HG02973 (cell line): ENCODE measurements at regions not wholly inside any gene's neighbourhood (a gene's known extent, or its start where the extent isn't known, plus 50 kb on each side); places are given as distances from the start of the nearest gene placed in this dataset.
"Not testable (repeated sequence)": the region's sequence is repeated elsewhere in the genome, so short reads cannot be mapped to it uniquely, and the experiment has no call there.

ENCODE experiments used
- ATAC-seq: cut with Tn5 transposase; IDR thresholded peaks from one replicate; pipeline ENCODE4 v1.9.1; 2021; ENCODE audit warnings: moderate library complexity; ENCODE audit not compliant: unreplicated experiment

DNA sequence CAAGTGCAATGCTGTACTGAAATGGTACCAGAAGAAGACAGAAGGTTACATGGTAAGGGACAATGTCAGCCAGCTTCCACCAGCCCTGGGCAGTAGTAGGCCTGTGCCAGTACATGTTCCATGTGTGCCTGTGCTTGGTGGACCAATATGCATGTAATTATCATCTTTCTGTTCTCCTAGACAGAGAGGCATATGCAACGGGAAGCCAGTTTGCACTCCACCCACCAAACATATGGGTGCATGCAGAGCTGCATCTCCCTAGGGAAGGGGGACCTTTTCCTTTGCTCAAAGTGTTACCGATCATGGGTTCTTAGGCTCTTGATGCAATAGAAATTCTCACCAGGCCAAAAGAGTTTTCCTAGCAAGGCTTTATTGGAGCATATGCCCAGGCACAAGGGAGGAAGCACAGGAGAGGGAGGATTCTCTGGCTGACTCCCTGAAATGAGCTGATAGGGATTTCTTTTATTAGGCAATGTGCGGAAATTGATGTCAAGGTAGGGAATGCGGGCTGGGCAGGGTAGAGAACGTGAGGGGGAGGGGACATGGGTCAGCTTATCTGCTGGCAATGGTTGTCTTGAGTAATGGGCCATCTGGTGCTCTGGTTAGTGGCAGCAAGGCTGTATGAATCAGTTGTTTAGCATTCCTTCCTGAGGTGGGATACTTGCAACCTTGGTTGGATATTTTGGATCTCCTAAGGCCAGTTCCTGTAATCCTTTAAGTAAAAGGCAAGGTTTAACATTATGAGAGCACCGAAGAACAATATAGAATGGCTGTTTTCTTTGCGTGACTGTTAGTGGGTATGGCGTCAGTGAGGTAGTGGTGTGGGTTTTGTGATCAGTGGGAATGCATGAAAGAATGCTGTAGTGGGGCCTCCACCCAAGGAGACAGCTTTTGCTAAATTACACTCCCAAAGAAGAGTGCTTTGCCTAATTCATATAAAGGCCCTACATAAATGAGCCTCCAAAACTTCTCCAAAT is 102.5 kb downstream of the CDRT15L2 start:
- not testable (repeated sequence) for ATAC-seq

GRCh38 chr17:20683651-20684229 is 104.2 kb downstream of the CDRT15L2 start:
- ATAC-seq, result not testable (repeated sequence)

DNA sequence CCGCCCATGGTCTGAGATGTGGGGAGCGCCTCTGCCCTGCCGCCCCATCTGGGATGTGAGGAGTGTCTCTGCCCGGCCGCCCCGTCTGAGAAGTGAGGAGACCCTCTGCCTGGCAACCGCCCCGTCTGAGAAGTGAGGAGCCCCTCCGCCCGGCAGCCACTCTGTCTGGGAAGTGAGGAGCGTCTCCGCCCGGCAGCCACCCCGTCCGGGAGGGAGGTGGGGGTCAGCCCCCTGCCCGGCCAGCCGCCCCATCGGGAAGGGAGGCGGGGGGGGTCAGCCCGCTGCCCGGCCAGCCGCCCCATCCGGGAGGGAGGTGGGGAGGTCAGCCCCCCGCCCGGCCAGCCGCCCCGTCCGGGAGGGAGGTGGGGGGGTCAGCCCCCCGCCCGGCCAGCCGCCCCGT is 105.5 kb downstream of the CDRT15L2 start:
- not testable (repeated sequence) for ATAC-seq

GRCh38 chr17:20687584-20687983 is 108.1 kb downstream of the CDRT15L2 start:
- not testable (repeated sequence) for ATAC-seq

DNA sequence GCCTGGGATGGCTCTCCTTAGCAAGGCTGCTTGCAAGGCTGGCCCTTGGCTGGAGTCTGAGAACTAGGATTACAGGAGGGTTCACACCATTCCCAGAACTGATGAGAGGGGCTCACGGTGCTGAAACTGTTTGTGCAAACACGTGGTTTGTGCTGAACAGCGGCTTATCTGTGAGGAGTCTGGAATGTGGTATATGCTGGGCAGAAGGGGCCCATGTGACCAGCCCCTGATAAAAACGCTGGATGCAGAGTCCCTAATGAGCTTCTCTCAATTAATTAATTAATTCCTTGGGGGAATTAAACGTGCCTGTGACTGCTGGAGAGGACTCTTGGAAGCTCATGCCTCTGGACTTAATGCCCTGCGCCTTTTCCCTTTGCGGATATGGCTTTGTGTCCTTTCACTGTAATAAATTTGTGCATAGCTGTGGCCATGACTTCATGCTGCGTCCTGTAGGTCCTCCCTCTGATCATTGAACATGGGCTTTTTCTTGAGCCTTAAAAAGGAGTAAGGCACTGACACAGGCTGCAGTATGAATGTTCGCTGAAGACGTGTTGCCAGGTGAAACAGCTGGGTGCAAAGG is 109.7 kb downstream of the CDRT15L2 start:
- not testable (repeated sequence) for ATAC-seq

- ATAC-seq, result not testable (repeated sequence)
Measured at GRCh38 chr17:20692706-20693105, 113.2 kb downstream of the CDRT15L2 start.

DNA sequence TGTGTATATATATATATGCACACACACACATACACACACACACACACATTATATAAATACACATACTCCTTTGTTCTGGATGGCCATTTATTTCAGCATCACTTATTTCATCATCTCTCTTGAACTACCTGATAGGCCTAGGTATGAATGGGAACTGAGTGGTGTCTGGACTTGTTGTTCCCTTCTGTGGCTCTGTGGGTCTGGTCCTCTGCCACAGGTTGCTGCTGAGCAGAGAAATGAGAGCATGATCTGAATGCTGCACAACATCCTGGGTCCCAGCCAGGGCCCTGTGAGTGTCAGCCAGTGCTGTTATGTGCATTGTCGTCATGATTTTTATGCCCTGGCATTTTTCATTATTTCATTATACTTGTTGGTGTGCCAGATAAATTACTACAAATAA is 116.3 kb downstream of the CDRT15L2 start:
- ATAC-seq, result not testable (repeated sequence)

GRCh38 chr17:20698463-20699206 is 119.1 kb downstream of the CDRT15L2 start:
- peak; percentile 83 for ATAC-seq

GRCh38 chr17:20700528-20700927 is 121.0 kb downstream of the CDRT15L2 start:
- ATAC-seq, result not testable (repeated sequence)

- ATAC-seq, result not testable (repeated sequence)
Measured at GRCh38 chr17:20701366-20701765, 121.8 kb downstream of the CDRT15L2 start.

- ATAC-seq, result no peak
Measured at GRCh38 chr17:20702692-20703091, 123.2 kb downstream of the CDRT15L2 start.

DNA sequence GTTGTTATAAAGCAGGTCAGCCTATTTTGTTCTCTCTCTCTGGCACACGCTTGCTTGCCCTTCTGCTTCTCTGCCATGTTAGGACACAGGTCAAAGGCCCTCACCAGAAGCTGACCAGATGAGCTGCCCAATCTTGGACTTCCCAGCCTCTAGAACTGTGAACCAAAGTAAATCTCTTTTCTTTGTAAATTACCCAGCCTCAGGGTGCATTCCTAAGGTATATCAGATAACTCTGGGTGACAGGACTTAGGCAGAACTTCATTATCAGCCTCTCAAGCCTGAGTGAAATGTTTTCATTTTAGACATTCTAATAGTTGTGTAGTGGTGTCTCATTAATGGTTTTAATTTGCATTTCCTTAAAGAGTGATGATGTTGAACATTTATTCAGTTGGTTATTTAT is 124.3 kb downstream of the CDRT15L2 start:
- ATAC-seq, result no peak

- not testable (repeated sequence) for ATAC-seq
Measured at GRCh38 chr17:20705186-20705585, 125.7 kb downstream of the CDRT15L2 start.

- no peak for ATAC-seq
Measured at GRCh38 chr17:20706751-20707373, 127.3 kb downstream of the CDRT15L2 start.

GRCh38 chr17:20708821-20709220 is 129.3 kb downstream of the CDRT15L2 start:
- ATAC-seq, result not testable (repeated sequence)

DNA sequence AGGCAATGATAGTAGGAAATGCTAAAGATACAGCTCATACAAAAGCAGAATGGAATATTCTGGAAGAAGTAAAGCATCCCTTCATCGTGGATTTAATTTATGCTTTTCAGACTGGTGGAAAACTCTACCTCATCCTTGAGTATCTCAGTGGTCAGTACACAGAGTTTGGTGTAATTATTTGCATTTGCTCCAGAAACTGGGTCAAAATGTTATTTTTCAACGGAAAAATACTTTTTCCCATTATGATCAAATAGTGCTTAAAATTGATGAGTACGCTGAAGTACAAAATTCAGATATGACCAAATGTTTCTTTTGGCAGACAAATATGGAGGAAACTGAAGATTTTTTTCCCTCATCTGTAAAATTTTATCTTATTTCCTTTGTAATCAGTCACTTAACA is 137.0 kb downstream of the CDRT15L2 start:
- not testable (repeated sequence) for ATAC-seq

DNA sequence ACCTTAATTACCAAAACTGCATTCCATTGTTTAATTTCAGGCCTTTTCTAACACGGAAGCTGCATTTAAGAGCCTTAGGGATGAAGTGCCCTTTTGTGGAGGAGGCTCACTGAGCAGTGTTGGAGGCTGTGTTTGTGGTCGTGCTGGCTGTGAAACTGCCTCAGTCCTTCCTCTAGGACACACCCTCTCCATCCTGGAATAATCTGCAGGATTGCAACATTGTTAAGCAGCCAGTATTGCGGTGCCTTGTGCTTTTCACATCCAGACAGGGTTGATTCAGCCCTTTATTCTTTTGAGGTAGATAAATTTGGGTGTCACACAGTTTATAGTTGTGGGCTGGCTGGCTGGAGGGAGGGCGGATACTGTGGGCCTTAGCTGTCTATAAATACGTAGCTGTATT is 141.6 kb downstream of the CDRT15L2 start:
- ATAC-seq, result no peak

DNA sequence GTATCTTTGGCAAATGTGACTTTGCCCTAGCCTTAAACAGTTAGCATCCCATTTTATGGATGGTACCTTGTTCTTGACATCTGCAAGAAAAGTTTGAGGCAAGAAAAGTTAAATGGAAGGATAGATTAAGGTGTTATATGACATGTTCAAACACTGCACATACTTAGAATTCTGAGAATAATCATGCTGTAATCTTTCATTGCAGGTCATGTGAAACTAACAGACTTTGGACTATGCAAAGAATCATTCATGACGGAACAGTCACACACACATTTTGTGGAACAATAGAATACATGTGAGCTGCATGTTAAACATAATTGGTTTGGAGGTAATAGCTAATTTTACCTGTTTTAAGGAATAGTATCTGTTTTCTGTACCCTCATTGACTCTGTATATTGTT is 144.9 kb downstream of the CDRT15L2 start:
- ATAC-seq, result not testable (repeated sequence)

- ATAC-seq, result not testable (repeated sequence)
Measured at GRCh38 chr17:20727201-20727600, 147.7 kb downstream of the CDRT15L2 start.

- ATAC-seq, result no peak
Measured at GRCh38 chr17:20728181-20728580, 148.7 kb downstream of the CDRT15L2 start.
